ENCODE measurements at regions not wholly inside any gene's neighbourhood (a gene's known extent, or its start where the extent isn't known, plus 50 kb on each side); places are given as distances from the start of the nearest gene placed in this dataset.

DNA sequence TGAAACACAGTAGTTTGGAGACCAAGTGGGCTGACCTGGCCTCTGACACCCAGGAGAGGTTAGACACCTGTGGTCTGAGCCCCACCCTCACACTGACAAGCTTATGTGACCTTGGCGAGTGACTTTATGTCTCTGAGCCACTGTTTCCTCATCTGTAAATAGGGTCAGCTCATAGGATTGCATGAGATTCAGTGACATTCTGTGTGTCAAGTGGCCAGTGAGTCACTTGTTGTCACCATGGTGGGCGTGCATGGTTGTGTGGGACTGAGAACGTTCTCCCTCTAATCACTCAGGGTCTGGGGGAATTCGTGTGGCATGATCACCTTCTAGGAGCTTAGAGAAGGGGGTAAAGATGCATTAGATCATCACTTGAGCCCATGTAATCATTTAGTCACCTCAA, 146.4 kb downstream of the PHETA1 start:
- no peak for DNase-seq (ENCODE audit: low read depth, low spot score)

DNA sequence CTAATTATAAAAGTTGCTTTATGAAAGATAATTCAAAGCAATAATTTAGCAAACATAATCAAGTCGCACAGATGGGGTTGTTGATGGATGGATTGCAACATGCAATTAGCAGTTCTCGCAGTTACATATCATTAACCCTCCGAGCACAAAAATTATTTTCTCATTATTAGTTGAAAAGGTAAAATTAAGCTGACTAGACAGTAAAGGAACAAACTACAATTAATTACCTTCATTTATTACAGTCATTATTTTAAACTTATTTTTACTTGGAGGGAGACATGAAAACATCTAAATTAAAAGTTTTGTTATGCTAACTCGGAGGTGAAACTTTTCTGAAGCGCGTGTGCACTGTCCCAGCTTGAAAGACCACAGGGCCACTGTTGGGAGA, 146.9 kb downstream of the PHETA1 start:
- DNase-seq (ENCODE audit: low read depth, low spot score) = no peak

DNA sequence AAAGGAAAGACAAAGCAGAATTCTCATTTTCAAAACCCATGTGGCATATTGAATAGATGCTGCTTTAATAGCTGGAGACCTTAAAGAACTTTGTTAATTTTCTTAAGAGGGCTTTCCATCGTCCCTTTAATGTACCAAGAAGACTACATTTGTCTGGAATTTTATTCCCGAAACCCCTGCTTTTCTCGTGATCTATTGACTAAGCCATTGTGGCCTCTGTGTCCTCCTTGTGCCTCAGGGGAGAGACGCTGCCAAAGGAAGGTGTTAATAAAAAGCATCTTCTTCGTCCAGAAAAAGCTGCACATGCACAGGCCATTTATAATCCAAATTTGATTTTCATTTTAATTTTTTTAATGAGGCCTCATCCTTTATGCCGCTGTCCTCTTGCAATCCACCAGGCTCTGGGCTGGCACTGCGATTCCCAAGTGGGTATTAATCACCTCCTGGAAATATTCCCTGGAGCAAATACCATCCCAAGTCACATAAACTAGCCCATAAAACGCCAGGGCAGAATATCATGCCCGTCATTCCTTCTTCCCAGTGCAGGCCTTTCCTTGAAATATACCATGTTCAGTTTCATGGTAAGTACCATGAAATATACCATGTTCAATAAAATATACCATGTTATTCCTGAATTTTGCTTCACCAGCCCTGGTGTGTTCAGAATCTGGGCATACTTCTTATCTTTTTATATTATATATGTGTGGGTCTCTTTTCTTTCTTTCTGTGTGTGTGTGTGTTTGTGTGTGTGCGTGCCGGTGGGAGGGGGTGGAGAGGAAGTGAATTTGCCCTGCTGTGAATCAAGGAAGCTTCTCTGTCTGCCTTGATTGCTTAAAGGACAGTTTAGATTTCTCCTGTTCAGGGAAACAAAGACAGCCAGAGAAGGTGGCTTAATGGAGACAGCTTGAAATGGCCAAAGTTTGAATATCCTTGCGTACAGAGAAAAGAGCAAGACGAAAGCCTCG, 147.6 kb downstream of the PHETA1 start:
- DNase-seq (ENCODE audit: low read depth, low spot score) = no peak

DNA sequence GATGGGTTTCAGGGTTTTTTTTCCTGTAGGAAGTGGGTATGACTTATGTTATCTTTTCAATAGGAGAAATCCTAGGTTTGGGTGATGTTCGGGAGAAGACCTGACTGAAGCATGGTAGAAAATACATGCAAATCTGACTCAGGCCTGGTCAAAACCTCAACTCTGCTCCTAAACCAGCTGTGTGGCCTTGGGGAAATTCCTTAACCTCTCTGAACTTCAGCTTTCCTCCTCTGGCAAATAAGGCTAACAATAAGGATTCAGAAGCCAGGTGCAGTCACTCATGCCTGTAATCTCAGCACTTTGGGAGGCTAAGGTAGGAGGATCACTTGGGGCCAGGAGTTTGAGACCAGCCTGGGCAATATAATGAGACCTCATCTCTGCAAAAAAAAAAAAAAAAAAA, 148.5 kb downstream of the PHETA1 start:
- DNase-seq (ENCODE audit: low read depth, low spot score) = no peak

DNA sequence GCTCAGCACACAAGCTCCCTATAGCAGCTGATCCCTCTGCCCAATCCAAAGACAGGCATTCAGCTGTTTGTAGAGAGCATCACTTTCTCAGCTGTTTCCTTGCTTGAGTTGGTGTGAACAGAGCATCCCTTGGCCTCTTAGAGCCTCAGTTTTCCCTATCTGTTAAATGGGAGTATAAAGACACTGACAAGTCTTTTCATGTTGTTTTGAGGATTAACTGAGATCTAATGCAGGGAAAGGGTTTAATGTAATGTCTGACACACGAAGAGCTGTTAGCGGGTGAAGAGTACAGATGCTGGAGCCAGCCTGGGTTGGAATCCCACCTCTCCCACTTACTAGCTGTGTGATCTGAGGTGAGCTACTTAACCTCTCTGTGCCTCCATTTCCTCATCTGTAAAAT, 149.5 kb downstream of the PHETA1 start:
- no peak for DNase-seq (ENCODE audit: low read depth, low spot score)

DNA sequence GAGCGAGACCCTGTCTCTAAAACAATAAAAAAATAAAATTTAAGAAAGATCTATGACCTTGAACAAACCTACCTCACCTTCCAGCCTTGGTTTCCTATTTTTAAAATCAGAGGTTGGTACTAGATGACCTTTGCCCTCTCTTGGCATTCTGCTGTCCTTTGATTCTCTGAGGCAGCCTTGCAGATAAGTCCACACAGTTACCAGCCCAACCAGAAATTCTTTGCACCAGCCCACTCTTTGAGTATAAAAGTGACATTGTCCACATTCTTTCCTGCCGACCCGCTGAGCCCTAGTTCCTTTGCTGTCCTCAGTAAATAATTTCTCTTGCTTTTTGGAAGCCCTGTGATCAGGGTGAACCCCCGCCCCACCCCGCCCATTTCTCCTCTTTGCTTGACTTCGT, 150.4 kb downstream of the PHETA1 start:
- peak; percentile 66 for DNase-seq (ENCODE audit: low read depth, low spot score)

DNA sequence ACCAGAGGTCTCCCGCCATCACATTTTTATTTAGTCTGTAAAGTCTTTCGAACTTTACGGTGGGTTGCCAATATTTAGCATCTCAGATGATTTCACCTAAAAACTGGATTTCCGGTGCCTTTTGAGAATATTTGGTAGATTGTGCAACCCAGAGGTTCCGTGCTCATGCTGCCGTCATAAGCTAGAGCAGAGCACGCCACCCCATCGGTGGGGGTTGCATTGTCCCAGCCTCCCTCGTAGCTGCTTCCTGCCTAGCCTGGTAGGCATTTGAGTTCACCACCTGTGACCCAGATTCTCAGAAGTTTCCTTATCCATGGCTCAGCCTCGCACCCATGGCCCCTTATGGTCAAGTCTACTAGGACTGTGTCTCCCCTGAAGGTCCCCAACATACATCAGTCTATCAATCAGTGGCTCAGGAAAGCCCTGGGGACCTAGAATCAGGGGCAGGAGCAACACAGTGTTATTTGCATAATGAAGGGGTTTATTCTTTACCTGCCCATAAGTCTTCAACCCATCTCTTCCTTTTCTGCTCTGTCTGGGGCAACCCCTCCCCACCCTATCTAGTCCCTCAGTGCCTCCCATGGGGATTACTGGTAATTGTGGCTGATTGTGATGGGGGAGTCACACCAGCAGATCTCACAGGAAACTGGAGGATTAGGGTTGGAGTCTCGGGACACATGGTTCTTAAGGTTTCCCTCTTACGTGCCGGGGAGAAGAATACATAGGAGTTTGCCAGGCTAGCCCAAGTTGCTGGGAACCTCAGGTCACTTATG, 152.3 kb downstream of the PHETA1 start:
- no peak for DNase-seq (ENCODE audit: low read depth, low spot score)

DNA sequence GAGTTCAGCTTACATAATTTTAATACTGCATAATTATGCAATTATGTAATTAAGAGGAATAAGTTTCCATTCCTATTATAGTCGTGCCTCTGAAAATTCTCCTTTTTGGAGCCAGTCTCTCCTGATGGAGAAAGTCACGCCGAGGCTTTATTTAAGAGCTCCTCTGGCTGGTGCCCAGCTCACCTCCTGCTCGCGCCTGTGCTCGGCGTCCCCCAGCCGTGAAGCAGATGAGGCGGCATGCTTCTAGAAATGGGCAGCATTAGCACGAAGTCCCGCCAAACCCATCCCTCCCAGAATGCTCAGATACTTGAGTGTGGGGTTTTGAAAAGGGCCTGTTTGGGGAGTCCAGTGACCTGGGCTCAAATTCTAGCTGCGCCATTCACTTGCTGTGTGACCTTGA, 153.0 kb downstream of the PHETA1 start:
- DNase-seq (ENCODE audit: low read depth, low spot score) = no peak

DNA sequence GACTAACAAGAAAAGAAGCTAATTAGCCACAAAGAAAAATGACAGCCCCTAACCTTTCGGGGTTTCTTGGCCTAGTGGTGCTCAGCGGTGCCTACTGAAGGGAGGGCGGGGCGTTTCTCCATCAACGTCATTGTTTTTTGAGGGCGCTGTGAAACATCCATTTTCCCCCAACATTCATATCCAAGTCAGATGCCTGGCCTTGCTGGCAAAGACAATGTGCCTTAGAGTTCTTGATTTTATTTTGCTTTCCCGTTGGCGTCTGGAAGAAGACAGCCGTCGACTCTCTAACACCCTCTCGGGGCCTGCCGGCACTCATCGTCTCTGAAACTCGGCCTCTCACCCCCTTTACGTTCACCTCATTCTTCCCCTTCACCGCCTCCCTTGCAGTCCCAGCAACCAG, 154.5 kb downstream of the PHETA1 start:
- no peak for DNase-seq (ENCODE audit: low read depth, low spot score)

DNA sequence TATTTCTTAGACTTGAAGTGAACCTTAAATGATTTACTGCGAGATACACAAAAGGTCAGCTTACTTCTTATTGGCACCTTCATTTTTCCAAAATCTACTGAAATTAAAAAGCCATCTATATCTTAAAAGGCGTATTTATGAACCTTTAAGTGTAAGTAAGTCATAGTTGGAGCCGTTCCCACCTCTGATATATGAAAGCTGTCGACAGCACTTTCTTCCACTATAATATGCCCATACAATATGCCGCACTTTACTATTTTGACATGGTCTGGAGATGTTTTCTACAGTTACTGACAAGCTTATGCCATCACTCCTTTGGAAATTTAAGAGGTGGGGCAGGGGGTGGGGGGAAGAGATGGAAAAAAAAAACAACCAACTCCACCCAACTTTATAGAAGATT, 155.3 kb downstream of the PHETA1 start:
- no peak for DNase-seq (ENCODE audit: low read depth, low spot score)

DNA sequence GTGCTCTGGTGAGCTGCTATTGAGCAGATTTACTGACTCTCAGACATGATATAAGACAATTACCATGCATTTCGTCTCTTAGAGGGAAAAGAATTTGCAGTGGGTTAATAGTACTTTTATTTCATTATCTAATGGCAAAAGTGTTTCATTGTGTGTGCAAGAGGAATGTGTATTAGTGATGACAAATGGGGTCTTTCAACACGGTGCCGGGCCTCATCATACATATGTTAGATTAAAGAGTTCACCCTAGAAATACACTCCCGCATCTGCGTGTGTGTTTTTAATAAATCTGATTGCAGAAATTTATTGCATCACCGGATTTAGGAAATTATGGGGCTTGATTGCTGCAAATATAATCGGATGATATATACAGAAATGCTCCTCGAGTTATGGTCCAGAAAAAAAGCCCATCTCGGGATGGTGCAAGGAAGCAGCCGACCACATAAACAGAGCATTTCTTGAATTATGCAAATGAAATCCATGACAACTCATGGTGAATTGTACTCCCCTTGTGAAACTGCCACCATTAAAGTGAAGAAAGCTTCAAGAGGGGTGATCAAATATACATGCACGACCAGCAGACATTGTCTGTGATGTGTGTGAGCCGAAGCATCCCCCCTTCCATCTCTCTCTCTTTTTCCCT, 156.0 kb downstream of the PHETA1 start:
- DNase-seq (ENCODE audit: low read depth, low spot score) = no peak

DNA sequence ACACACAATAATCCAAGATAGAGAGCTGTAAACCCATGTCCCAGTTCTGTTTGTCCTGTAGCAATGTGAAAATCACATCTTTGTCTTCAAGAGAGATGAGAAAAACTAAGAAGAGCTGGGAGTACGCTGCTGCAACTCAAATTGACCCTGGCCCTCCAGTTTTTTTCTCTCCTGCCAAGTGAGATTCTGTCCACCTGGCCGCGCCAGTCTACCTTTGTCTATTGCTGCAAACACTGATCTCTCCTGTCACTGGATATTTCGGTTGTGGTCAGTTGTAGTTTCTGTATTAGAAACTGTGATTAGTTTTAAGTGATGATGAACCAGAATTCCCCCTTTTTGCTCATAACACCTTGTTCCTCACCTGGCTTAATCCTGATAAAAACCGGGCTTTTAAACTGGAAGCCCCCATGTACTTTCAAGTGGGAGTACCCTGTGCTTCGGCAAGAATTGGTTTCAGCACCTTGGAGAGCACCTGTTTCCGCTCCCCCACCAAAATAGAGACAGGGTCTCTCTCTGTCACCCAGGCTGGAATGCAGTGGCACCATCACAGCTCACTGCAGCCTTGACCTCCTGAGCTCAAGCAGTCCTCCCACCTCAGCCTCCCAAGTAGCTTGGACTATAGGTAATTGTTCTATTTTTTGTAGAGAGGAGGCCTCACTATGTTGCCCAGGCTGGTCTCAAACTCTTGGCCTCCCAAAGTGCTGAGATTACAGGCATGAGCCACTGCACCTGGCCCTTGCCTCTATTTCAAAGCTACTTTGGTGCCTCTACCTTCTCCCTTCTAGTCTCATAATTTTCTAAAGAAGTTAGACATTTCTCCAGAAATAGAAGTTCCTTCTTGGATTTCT, 156.8 kb downstream of the PHETA1 start:
- peak; percentile 80 for DNase-seq (ENCODE audit: low read depth, low spot score)

DNA sequence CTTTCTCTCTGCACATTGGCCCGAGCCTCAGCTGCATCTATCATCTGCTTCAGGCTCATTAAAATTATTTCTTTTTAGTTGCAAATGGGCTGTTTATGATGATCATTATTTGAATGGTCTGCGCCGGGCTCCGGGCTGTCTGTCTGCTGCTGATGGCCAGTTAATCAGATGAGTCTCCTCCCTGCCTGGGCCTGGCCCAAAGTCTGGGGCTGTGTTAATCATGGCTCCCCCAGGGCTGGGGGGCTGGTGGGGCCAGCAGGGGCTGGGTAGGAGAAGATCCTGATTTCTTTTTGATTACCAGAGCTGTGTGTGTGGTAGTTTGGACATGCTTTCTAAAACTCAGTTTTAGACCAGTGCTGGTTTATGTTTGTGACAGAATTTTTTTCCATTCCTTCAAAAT, 159.1 kb downstream of the PHETA1 start:
- no peak for DNase-seq (ENCODE audit: low read depth, low spot score)

DNA sequence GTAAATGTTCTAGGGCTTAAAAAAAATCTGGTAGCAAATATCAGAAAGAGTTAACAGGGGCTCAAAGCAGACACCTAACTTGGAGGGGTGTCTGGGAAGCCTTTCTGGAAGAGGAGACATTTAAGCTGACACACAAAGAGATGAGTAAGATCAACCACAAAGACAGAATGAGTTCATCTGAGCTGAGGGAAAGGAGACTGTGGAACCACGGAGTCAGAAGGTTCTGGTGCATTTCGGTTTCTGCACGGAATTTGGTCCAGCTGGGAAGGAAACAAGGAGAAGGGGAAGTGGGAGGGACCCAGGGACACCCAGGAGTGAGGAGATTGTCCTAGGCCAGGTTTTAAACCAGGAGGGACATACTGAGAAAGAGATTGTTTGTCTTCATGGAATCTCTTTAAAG, 161.1 kb downstream of the PHETA1 start:
- DNase-seq (ENCODE audit: low read depth, low spot score) = no peak

DNA sequence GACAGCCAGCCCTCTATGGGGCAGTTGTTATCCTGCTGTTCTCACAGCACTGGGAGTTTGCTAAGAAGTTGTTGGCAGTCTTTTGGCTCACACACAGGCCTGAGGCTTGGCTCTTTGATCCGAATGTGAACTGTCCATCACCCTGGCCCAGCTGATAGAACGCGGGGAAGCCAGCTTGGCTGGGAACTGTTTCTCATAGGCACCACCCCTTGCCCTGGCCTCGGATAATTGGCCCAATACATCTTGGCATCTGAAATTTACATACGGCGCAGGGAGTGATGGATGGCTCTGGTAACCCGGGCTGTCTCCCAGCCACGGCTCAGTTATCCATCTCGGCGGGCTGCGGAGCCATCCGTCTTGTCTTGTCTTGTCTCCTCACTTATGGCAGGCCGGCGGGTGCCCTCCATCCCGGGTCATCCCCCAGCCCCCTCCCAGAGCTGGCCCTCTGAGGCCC, 164.1 kb downstream of the PHETA1 start:
- DNase-seq (ENCODE audit: low read depth, low spot score) = peak; percentile 54

DNA sequence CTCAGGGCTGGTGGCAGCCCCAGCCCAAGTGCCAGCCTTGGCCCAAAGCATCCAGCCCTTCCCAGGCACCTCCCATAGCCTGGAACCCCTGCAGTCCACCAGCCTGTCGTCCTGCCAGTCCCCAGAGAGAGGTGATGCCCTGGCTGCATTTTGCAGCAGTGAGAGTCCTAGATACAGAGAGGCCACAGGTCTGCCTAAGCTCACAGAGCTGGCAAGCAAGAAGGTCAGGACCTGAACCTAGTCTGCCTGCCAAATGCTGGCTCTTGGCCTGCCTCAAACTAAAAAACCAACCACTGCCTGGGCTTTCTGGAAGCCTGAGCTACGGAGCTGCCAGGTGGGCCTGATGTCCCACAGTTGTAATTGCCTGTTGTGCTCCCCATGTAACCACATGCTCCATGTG, 164.9 kb downstream of the PHETA1 start:
- no peak for DNase-seq (ENCODE audit: low read depth, low spot score)

DNA sequence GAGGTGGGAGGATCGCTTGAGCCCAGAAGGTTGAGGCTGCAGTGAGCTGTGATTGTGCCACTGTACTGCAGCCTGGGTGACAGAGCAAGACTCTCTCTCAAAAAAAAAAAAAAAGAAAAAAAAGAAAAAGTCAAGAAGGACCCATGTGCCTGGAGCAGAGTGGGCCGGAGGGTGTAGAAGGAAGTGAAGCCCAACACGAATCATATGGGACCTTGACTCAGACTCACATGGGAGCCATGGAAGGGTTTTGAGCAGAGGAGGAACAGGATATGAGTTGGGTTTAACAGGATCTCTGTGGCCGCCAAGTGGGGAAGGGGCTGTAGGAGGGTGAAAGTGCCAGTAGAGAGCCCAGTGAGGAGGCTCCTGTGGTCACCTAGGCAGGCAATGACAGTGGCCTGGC, 165.4 kb downstream of the PHETA1 start:
- DNase-seq (ENCODE audit: low read depth, low spot score) = no peak

DNA sequence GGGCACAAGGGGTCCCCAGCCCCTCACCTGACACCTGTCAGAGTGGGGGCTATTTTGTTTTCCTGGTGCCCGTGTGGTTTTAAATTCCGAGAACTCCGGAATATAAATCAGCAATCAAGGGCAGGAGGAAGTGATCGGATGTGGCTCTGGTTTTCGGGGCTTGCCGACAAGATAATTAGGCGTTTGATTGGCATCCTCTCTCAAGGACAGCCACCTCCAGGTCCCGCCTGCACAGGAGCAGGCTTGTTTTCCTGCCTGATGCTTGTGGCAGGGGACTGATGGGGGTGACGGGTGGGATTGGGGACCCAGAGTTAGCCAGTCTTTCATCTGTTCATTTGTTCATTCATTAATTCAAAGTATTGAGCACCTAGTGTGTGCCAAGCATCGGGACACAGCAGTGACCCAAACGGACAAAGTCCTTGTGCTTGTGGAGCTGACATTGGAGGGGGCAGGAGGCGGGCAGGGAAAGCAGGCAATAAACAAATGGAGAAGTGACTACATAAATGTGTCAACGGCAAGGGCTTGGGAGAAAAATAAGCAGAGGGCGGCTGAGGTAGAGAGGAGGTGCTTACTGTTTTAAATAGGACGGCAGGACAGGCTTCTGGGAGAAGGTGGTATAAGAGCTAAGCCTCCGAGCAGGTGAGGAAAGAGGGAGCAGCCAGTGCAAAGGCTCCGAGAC, 166.5 kb downstream of the PHETA1 start:
- DNase-seq (ENCODE audit: low read depth, low spot score) = no peak

DNA sequence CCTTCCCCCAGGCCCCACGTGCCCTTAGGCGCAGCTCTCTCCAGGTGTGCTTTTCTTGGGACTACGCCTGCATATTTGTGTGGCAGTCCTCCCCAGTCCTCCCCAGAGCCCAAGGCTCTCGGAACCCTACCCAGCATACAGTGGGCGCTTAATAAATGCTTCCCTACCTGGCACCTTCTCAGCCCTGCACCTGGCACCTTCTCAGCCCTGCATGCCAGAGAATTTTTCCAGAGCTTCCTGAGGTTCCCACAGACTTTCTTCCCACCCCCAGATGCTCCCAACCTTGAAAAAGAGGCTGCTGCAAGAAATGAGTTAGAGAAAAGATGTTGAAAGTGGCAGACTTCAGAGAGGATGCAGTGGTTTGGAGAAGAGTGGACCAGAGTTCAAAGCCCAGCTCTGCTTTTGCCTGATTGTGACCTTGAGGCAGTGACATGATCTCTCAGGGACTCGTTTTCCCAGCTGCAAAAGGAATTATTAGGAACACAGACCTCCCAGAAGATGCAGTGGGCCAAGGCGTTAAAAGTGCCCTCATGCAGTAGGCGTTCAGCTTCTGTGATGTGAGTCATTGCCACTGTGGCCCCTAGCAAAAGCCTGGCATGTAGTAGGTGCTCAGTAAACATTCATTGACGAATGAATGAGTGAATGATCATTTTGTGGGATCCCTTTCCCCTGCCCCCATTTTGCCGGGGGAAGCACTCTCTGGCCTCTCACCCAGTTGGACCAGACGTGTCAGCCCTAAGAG, 167.2 kb downstream of the PHETA1 start:
- no peak for DNase-seq (ENCODE audit: low read depth, low spot score)

DNA sequence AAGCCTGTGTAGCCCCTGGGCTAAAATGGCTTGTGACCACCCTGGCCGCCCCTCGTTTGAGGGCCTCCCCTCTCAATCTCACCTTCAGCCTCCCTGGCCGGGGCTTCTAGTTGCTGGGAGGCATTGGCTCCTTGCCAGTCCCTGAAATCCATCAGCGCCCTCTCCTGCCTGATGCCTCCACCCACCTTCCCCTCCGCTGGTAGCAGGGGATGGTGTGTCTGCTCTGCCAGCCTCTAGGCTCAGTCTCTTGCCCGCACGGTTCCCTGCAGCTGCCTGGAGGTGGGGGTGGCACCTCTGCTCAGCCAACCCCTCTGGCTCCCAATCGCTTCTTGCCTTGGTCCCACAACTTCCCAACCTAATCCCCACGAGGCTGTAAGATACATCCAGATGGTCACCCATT, 167.9 kb downstream of the PHETA1 start:
- DNase-seq (ENCODE audit: low read depth, low spot score) = peak; percentile 44
